Neural crest cell (in vitro differentiated cells): ENCODE measurements at regions not wholly inside any gene's neighbourhood (a gene's known extent, or its start where the extent isn't known, plus 50 kb on each side); places are given as distances from the start of the nearest gene placed in this dataset.

Experiments used
- DNase-seq: peaks from one replicate; pipeline ENCODE4 v3.0.0; 2021; ENCODE audit warnings: low read depth, mixed read lengths, low spot score
- H3K27ac Mint-ChIP-seq: one replicate; pipeline ENCODE4 v1.8.0; 2021; ENCODE audit warnings: mild to moderate bottlenecking, mixed read lengths; ENCODE audit not compliant: unreplicated experiment
- H3K27me3 Mint-ChIP-seq: 2 replicates; pipeline ENCODE4 v1.8.0; 2021; ENCODE audit warnings: low read depth, mild to moderate bottlenecking, mixed read lengths
- H3K36me3 Mint-ChIP-seq: 2 replicates; pipeline ENCODE4 v1.8.0; 2021; ENCODE audit warnings: low read depth, mild to moderate bottlenecking, mixed read lengths
- H3K4me1 Mint-ChIP-seq: 2 replicates; pipeline ENCODE4 v1.8.0; 2021; ENCODE audit warnings: mixed read lengths
- H3K4me3 Mint-ChIP-seq: one replicate; pipeline ENCODE4 v1.8.0; 2021; ENCODE audit warnings: mild to moderate bottlenecking, mixed read lengths
- H3K9me3 Mint-ChIP-seq: 2 replicates; pipeline ENCODE4 v1.8.0; 2021; ENCODE audit warnings: mixed read lengths
- CTCF ChIP-seq: fragments of 200-600 bp; sonication (generic); conservative IDR thresholded peaks from 2 replicates; pipeline ENCODE4 v1.5.0; 2021; ENCODE audit warnings: antibody characterized with exemption, mild to moderate bottlenecking

- Mint-ChIP-seq H3K4me3 (no peak overlapping the region), H3K4me1 (peaks cover 4% of the 10 kb centered on the region), H3K9me3 (no peaks in the 10 kb centered on the region), H3K27me3 (no peaks in the 10 kb centered on the region), H3K36me3 (no peaks in the 10 kb centered on the region), H3K27ac (peak overlapping the region; percentile 67)
- no peak for TF ChIP-seq CTCF
- no peak for DNase-seq
These were observed 896.5 kb upstream of the PABPC4L start for GRCh38 chr4:135098061-135098460.

DNA sequence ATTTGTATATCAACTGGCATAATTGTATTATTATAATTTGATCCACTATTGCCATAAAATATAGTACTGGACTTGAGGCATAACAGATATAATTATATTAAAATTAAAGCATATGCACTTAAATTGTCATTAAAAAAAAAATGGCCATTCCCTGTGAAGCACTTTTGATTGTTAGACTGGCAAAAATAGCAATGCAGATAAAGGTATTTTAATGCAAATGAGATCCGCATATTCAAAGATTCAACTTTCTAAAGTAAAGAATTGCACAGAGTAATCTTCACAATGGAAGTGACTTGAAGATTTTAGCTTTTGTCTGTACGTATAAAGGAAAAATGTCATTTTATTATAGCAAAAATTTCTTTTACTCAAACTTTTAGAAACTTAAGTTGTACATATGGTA is 871.8 kb upstream of the PABPC4L start:
- Mint-ChIP-seq H3K4me1 (peaks cover 4% of the 10 kb centered on the region), H3K9me3 (peaks cover 12% of the 10 kb centered on the region), H3K36me3 (peaks cover 4% of the 10 kb centered on the region), H3K4me3 (no peak overlapping the region), H3K27me3 (no peaks in the 10 kb centered on the region), H3K27ac (no peak overlapping the region)
- DNase-seq: no peak
- no peak for TF ChIP-seq CTCF

- no peak for TF ChIP-seq CTCF
- no peaks in the 10 kb centered on the region for H3K27me3 Mint-ChIP-seq
- peaks cover 10% of the 10 kb centered on the region for H3K9me3 Mint-ChIP-seq
- H3K4me1 Mint-ChIP-seq: peaks cover 4% of the 10 kb centered on the region
- DNase-seq: no peak
- H3K4me3 Mint-ChIP-seq: no peak overlapping the region
- H3K36me3 Mint-ChIP-seq: peaks cover 2% of the 10 kb centered on the region
- H3K27ac Mint-ChIP-seq: no peak overlapping the region
These were observed 871.0 kb upstream of the PABPC4L start for GRCh38 chr4:135072553-135072952.

DNA sequence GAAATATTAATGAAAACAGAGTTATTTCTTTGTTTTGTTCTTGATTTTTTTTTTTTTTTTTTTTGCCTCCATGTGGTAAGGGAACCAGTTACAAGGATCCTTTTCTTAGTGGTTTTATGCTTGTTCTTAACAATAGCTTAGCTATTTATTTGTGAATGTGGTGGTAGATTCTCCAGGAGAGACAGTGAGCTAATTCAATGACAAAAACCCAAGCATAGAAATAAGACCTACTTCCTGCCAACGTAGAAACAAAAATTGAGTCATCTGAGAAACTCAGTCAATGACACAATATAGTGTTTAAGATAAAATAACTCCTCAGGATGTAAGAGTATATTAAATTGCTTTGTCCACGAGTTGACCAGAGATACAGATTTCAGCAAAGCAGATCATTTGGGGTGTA is 863.8 kb upstream of the PABPC4L start:
- Mint-ChIP-seq H3K27ac (no peak overlapping the region), H3K36me3 (no peaks in the 10 kb centered on the region), H3K9me3 (no peaks in the 10 kb centered on the region), H3K4me1 (no peaks in the 10 kb centered on the region), H3K4me3 (no peak overlapping the region), H3K27me3 (no peaks in the 10 kb centered on the region)
- DNase-seq: no peak
- no peak for TF ChIP-seq CTCF

DNA sequence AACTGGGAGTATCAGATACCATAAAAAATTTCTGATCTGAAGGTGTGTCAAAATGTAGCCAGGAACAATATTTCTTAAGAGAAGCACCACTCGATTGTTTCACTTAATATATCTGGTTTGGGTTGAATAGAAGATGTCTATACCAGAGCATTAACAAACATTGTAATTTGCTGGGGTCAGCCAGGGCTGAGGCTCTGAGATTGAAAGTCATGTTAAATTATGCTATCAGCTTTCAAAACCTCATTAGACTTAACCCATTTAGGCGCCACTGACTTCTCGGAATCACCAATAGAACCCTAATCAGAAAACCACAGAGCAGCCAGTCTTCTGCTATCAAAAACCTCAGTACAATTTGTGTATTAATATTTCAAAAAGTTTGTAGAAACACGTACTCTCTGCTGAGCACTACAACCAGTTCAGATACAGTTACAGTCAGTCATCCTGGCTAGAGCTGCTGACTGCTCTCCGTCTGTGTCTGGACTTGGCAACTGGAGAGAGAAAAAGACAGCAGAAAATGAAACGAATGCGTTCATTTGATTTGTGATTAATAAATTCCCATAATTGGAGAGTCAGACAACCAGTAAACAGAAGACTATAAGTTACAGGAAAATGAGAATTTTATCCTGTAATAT is 848.6 kb upstream of the PABPC4L start:
- no peak overlapping the region for H3K4me3 Mint-ChIP-seq
- H3K36me3 Mint-ChIP-seq: no peaks in the 10 kb centered on the region
- H3K9me3 Mint-ChIP-seq: no peaks in the 10 kb centered on the region
- TF ChIP-seq CTCF: no peak
- peak overlapping the region; percentile 19 for H3K27ac Mint-ChIP-seq
- H3K4me1 Mint-ChIP-seq: no peaks in the 10 kb centered on the region
- H3K27me3 Mint-ChIP-seq: no peaks in the 10 kb centered on the region
- DNase-seq: no peak
